ENCODE measurements at regions not wholly inside any gene's neighbourhood (a gene's known extent, or its start where the extent isn't known, plus 50 kb on each side); places are given as distances from the start of the nearest gene placed in this dataset.

- H3K36me3 ChIP-seq = no peaks in the 10 kb centered on the region
- DNase-seq = no peak
- no peaks in the 10 kb centered on the region for H3K4me1 ChIP-seq
- H3K27me3 ChIP-seq = no peaks in the 10 kb centered on the region
- TF ChIP-seq POLR2A (IDR thresholded peaks at IDR 0.05) (no peak), EP300 (IDR thresholded peaks at IDR 0.05) (no peak), CTCF (IDR thresholded peaks at IDR 0.05) (no peak), POLR2AphosphoS5 (IDR thresholded peaks at IDR 0.05) (no peak)
- H3K4me3 ChIP-seq = no peak overlapping the region
- intact Hi-C loops (cut with DNase I) = no loop called here
- no peak overlapping the region for H3K27ac ChIP-seq
- H3K9me3 ChIP-seq = no peaks in the 10 kb centered on the region
- 17 to 25% methylated on average over 4 of the region's 4 CpGs for WGBS, 2 donors
Measured at GRCh38 chr9:100852088-100852487, 176.4 kb upstream of the PLPPR1 start.

GRCh38 chr9:100856238-100856637 lies 172.3 kb upstream of the PLPPR1 start:
- no peaks in the 10 kb centered on the region for H3K9me3 ChIP-seq
- intact Hi-C loops (cut with DNase I) = no loop called here
- 44 to 57% methylated on average over 3 of the region's 3 CpGs for WGBS, 2 donors

GRCh38 chr9:100865111-100865510 lies 163.4 kb upstream of the PLPPR1 start:
- H3K27ac ChIP-seq = no peak overlapping the region
- no peak overlapping the region for H3K4me3 ChIP-seq
- TF ChIP-seq EP300 (IDR thresholded peaks at IDR 0.05) (no peak), POLR2AphosphoS5 (IDR thresholded peaks at IDR 0.05) (no peak), POLR2A (IDR thresholded peaks at IDR 0.05) (no peak), CTCF (IDR thresholded peaks at IDR 0.05) (no peak)
- intact Hi-C loops (cut with DNase I) = no loop called here
- H3K27me3 ChIP-seq = no peaks in the 10 kb centered on the region
- no peaks in the 10 kb centered on the region for H3K4me1 ChIP-seq
- 71 to 82% methylated on average over 3 of the region's 3 CpGs for WGBS, 2 donors
- no peaks in the 10 kb centered on the region for H3K9me3 ChIP-seq
- DNase-seq = no peak
- no peaks in the 10 kb centered on the region for H3K36me3 ChIP-seq

More at GRCh38 chr9:100856238-100856637, 172.3 kb upstream of the PLPPR1 start:
- H3K27ac ChIP-seq = no peak overlapping the region
- no peak for DNase-seq
- no peaks in the 10 kb centered on the region for H3K27me3 ChIP-seq
- no peak for TF ChIP-seq EP300 (IDR thresholded peaks at IDR 0.05)
- TF ChIP-seq POLR2AphosphoS5 (IDR thresholded peaks at IDR 0.05) = no peak
- TF ChIP-seq POLR2A (IDR thresholded peaks at IDR 0.05) = no peak
- no peak for TF ChIP-seq CTCF (IDR thresholded peaks at IDR 0.05)
- no peaks in the 10 kb centered on the region for H3K4me1 ChIP-seq
- H3K36me3 ChIP-seq = no peaks in the 10 kb centered on the region
- no peak overlapping the region for H3K4me3 ChIP-seq

GRCh38 chr9:100865648-100866047 lies 162.9 kb upstream of the PLPPR1 start:
- Histone ChIP-seq H3K9me3 (no peaks in the 10 kb centered on the region), H3K27me3 (no peaks in the 10 kb centered on the region), H3K4me1 (no peaks in the 10 kb centered on the region), H3K36me3 (no peaks in the 10 kb centered on the region), H3K27ac (no peak overlapping the region), H3K4me3 (no peak overlapping the region)
- no peak for TF ChIP-seq POLR2AphosphoS5 (IDR thresholded peaks at IDR 0.05)
- no peak for TF ChIP-seq EP300 (IDR thresholded peaks at IDR 0.05)
- TF ChIP-seq POLR2A (IDR thresholded peaks at IDR 0.05) = no peak
- TF ChIP-seq CTCF (IDR thresholded peaks at IDR 0.05) = no peak
- no peak for DNase-seq
- intact Hi-C loops (cut with DNase I) = no loop called here
- WGBS, 2 donors = 82 to 84% methylated on average over 4 of the region's 4 CpGs

GRCh38 chr9:100869326-100869725 lies 159.2 kb upstream of the PLPPR1 start:
- Histone ChIP-seq H3K9me3 (no peaks in the 10 kb centered on the region), H3K36me3 (no peaks in the 10 kb centered on the region), H3K4me1 (no peaks in the 10 kb centered on the region), H3K27ac (no peak overlapping the region), H3K4me3 (no peak overlapping the region), H3K27me3 (no peaks in the 10 kb centered on the region)
- DNase-seq = no peak
- no peak for TF ChIP-seq EP300 (IDR thresholded peaks at IDR 0.05)
- no peak for TF ChIP-seq POLR2A (IDR thresholded peaks at IDR 0.05)
- TF ChIP-seq POLR2AphosphoS5 (IDR thresholded peaks at IDR 0.05) = no peak
- TF ChIP-seq CTCF (IDR thresholded peaks at IDR 0.05) = no peak
- intact Hi-C loops (cut with DNase I) = no loop called here
- 68 to 80% methylated on average over 3 of the region's 3 CpGs for WGBS, 2 donors
